ENCODE measurements at regions not wholly inside any gene's neighbourhood (a gene's known extent, or its start where the extent isn't known, plus 50 kb on each side); places are given as distances from the start of the nearest gene placed in this dataset.
"Not testable (repeated sequence)": the region's sequence is repeated elsewhere in the genome, so short reads cannot be mapped to it uniquely, and the experiment has no call there.

- no peak for DNase-seq
Observed at GRCh38 chr15:62320259-62320658, 155.2 kb upstream of the C2CD4B start.

- no peak for DNase-seq
Observed at GRCh38 chr15:62323353-62323890, 158.3 kb upstream of the C2CD4B start.

GRCh38 chr15:62324382-62324781 is 159.3 kb upstream of the C2CD4B start:
- no peak for DNase-seq

- no peak for DNase-seq
Observed at GRCh38 chr15:62325597-62325996, 160.5 kb upstream of the C2CD4B start.

DNA sequence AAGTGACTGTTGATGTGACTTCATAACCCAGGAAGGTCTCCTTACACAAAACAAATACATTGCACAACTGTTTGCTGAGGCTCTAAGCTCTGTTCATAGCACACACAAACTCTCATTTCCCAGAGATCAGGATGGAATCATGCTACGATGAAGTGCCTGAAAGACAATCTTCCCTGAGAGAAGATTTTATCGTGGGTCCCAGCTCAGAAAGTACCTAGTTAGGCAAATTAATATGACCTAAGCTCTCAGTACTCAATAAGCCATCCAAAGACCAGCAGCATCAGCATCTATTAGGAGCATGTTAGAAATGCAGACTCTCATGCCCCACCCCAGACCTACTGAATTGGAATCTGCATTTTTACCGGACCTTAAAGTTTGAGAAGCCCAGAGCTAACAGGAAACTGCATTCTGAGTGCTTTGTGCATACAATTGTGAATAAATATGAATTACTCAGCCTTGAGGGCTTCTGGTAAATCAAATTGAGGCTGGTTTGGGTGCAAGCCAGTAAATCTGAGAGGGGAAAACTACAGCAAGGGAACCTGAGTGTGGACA is 161.5 kb upstream of the C2CD4B start:
- no peak for DNase-seq

GRCh38 chr15:62327406-62327805 is 162.3 kb upstream of the C2CD4B start:
- DNase-seq = no peak

GRCh38 chr15:62332472-62332871 is 167.4 kb upstream of the C2CD4B start:
- not testable (repeated sequence) for DNase-seq

DNA sequence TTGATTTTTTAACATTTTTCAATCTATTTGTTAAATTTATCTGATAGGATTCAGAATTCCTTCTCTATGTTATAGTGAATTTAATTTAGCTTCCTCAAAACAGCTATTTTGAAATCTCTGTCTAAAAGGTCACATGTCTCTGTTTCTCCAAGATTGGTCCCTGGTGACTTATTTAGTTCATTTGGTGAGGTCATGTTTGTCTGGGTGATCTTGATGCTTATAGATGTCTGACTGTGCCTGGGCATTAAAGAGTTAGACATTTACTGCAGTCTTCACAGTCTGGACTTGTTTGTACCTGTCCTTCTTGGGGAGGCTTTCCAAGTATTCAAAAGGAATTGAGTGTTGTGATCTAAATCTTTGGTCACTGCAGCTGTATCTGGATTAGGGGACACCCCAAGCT is 169.5 kb upstream of the C2CD4B start:
- DNase-seq = no peak

- no peak for DNase-seq
Observed at GRCh38 chr15:62337934-62338333, 172.8 kb upstream of the C2CD4B start.

GRCh38 chr15:62338497-62338896 is 173.4 kb upstream of the C2CD4B start:
- DNase-seq = no peak

DNA sequence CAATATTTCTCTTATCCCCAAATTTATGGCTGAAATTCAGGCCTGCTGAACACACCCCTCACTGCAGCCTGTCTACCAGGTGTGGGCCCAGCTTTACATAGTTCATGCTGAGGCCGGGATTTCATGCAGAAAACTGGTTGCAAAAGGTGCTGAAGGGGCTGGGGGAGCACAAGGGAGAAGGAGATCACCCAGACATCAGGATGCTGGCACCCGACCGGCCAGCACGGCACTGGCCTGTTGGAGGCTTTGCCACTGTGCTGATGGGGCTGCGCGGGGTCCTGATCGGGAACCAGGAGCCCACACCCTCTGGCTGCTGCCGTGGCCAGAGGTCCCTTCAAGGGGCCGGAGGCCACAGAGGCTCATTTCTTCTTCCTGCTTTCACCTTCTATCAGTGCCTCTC is 177.9 kb upstream of the C2CD4B start:
- no peak for DNase-seq

GRCh38 chr15:62343397-62343796 is 178.3 kb upstream of the C2CD4B start:
- no peak for DNase-seq

- peak in 5 of 51 donors; percentile 1 to 18 (median 4) for DNase-seq
Observed at GRCh38 chr15:62344806-62345539, 179.9 kb upstream of the C2CD4B start.

- no peak for DNase-seq
Observed at GRCh38 chr15:62346168-62346567, 181.1 kb upstream of the C2CD4B start.

DNA sequence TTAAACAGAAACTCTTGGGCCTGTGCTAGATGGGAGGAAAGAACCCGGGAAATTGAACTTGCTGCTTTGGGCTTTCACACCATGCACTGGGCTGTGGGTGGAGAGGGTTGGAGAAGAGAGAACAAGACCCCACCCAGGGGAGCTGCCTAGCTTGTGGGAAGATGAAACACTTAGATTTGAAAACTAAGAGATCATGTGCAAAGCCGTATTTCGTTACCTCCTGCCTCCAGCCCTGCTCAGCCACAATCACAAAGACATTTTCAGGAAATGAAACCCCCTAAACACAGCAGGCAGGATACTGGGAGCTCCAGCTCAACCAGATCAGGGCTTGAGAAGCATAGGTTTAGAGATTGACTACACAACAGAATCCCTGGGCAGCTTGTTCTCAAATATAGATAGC is 183.0 kb upstream of the C2CD4B start:
- DNase-seq = no peak

GRCh38 chr15:62348623-62349022 is 183.5 kb upstream of the C2CD4B start:
- no peak for DNase-seq

DNA sequence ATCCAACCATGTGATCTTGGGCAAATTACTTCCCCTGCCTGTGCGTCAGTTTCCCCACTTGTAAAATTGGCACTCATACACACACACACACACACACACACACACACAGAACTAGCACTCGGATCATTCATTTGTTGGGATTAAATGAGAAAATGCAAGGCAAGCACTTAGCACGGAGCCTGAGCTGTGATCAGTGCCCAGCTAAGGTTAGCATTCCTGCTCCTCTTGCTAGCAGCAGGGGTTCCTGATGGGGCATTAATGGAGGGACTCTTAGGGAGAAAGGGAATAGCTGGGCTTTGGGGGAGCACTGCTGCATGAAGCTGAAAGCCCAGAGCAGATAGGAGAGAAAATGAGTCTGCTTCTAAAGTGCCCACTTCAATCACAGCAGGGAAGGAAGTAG is 187.7 kb upstream of the C2CD4B start:
- DNase-seq = no peak

DNA sequence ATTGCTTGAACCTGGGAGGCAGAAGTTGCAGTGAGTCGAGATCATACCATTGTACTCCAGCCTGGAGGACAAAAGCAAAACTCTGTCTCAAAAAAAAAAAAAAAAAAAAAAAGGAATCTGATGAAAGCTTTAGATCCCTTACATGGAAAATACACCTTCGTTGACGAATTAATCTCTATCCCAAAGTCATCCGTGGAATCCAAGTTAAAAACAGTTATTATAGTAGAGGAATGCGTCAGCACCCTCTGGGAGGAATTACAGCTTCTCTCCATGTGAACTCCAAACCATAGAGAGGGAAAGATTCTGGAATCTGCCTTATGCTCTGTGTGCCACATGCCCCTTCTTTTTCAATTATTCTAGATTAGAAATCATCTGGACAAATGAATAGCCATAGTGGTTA is 192.3 kb upstream of the C2CD4B start:
- DNase-seq = no peak

GRCh38 chr15:62359416-62359815 is 194.3 kb upstream of the C2CD4B start:
- no peak for DNase-seq

GRCh38 chr15:62360332-62361097 is 195.4 kb upstream of the C2CD4B start:
- peak in 3 of 51 donors; percentile 5 to 18 (median 16) for DNase-seq

DNA sequence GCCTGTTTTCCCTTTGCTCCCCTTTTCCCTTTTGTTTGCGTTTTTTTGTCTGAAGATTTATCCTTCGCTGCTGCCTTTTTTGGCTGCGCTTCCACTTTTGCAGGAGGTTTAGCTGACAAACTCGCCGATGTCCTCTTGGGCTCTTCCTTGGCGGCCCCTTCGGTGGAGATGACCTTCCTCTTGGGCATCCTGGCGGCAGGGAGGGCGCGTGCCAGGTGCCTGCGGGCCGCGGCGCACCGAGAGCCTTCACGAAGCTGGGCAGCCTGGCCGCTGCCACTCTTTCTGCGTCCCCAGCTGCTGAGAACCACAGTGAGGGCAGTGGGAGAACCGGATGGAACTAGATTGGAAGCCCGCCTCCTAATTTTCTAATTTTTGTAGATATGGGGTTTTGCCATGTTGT is 197.1 kb upstream of the C2CD4B start:
- DNase-seq = no peak

DNA sequence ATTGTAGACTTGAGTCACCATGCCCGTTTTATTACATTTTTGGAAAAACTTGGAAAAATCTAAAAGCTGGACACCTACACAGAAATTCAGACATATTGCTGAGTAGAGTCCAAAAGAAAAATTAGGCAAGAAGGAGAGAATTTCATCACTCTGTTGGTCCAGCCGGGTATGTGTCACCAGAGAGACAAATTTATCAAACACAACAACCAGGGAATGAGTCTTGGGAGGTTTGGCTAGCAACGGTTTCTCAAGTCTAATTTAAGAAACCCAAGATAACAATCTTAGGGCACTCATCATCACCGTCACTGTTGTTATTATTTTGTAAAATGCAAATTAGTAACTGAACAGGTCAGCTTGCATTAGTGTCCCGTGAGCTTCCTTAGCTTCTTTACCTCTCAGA is 197.5 kb upstream of the C2CD4B start:
- peak in 1 of 51 donors; percentile 2 for DNase-seq

GRCh38 chr15:62363913-62364312 is 198.8 kb upstream of the C2CD4B start:
- DNase-seq = no peak

Data from hypothalamus (tissue), 51 donors.